ENCODE measurements at regions not wholly inside any gene's neighbourhood (a gene's known extent, or its start where the extent isn't known, plus 50 kb on each side); places are given as distances from the start of the nearest gene placed in this dataset.

- Histone ChIP-seq H3K4me2 (ENCODE audit: low read depth, low read length, poor library complexity, severe bottlenecking) (no peak overlapping the region), H3K27me3 (ENCODE audit: low read length) (no peaks in the 10 kb centered on the region), H3K9me3 (ENCODE audit: low read length) (peaks cover 18% of the 10 kb centered on the region), H3K4me3 (ENCODE audit: low read length) (no peak overlapping the region), H3K4me1 (ENCODE audit: low read length) (no peaks in the 10 kb centered on the region), H3K9me2 (replicated peaks; ENCODE audit: insufficient read depth, low read length) (no peaks in the 10 kb centered on the region; the same call in 1 of the 2 replicates), H3K79me2 (ENCODE audit: low read length) (no peaks in the 10 kb centered on the region), H4K20me1 (ENCODE audit: insufficient read depth, low read depth, low read length) (no peaks in the 10 kb centered on the region), H3K36me3 (ENCODE audit: insufficient read depth, low read length) (no peaks in the 10 kb centered on the region), H2AFZ (ENCODE audit: low read length) (no peak overlapping the region), H3K27ac (ENCODE audit: low read length) (no peak overlapping the region), H3K9ac (ENCODE audit: low read length) (no peak overlapping the region)
- no peak for DNase-seq
Observed at GRCh38 chr13:105232439-105232838, 1303.0 kb downstream of the EFNB2 start.

- Histone ChIP-seq H3K9me2 (replicated peaks; ENCODE audit: insufficient read depth, low read length) (no peaks in the 10 kb centered on the region; the same call in 1 of the 2 replicates), H3K4me1 (ENCODE audit: low read length) (no peaks in the 10 kb centered on the region), H3K27ac (ENCODE audit: low read length) (no peak overlapping the region), H3K9ac (ENCODE audit: low read length) (no peak overlapping the region), H3K36me3 (ENCODE audit: insufficient read depth, low read length) (no peaks in the 10 kb centered on the region), H2AFZ (ENCODE audit: low read length) (no peak overlapping the region), H4K20me1 (ENCODE audit: insufficient read depth, low read depth, low read length) (no peaks in the 10 kb centered on the region), H3K4me2 (ENCODE audit: low read depth, low read length, poor library complexity, severe bottlenecking) (no peak overlapping the region), H3K9me3 (ENCODE audit: low read length) (peaks cover 15% of the 10 kb centered on the region), H3K4me3 (ENCODE audit: low read length) (no peak overlapping the region), H3K27me3 (ENCODE audit: low read length) (no peaks in the 10 kb centered on the region), H3K79me2 (ENCODE audit: low read length) (no peaks in the 10 kb centered on the region)
- no peak for DNase-seq
Observed at GRCh38 chr13:105232006-105232405, 1303.5 kb downstream of the EFNB2 start.

- DNase-seq = no peak
- no peak overlapping the region for H2AFZ ChIP-seq (ENCODE audit: low read length)
- no peaks in the 10 kb centered on the region for H3K79me2 ChIP-seq (ENCODE audit: low read length)
- H3K27me3 ChIP-seq (ENCODE audit: low read length) = no peaks in the 10 kb centered on the region
- H3K36me3 ChIP-seq (ENCODE audit: insufficient read depth, low read length) = no peaks in the 10 kb centered on the region
- H3K27ac ChIP-seq (ENCODE audit: low read length) = no peak overlapping the region
- H3K4me1 ChIP-seq (ENCODE audit: low read length) = no peaks in the 10 kb centered on the region
- H3K4me2 ChIP-seq (ENCODE audit: low read depth, low read length, poor library complexity, severe bottlenecking) = no peak overlapping the region
- no peaks in the 10 kb centered on the region; the same call in 1 of the 2 replicates for H3K9me2 ChIP-seq (replicated peaks; ENCODE audit: insufficient read depth, low read length)
- H3K9me3 ChIP-seq (ENCODE audit: low read length) = peaks cover 20% of the 10 kb centered on the region; the same call in 1 of the 2 replicates
- H3K9ac ChIP-seq (ENCODE audit: low read length) = no peak overlapping the region
- no peaks in the 10 kb centered on the region for H4K20me1 ChIP-seq (ENCODE audit: insufficient read depth, low read depth, low read length)
- H3K4me3 ChIP-seq (ENCODE audit: low read length) = no peak overlapping the region
Observed at GRCh38 chr13:105231579-105231978, 1303.9 kb downstream of the EFNB2 start.

- Histone ChIP-seq H3K79me2 (ENCODE audit: low read length) (no peaks in the 10 kb centered on the region), H3K4me1 (ENCODE audit: low read length) (no peaks in the 10 kb centered on the region), H4K20me1 (ENCODE audit: insufficient read depth, low read depth, low read length) (no peaks in the 10 kb centered on the region), H3K27me3 (ENCODE audit: low read length) (no peaks in the 10 kb centered on the region), H3K36me3 (ENCODE audit: insufficient read depth, low read length) (no peaks in the 10 kb centered on the region), H3K9me2 (replicated peaks; ENCODE audit: insufficient read depth, low read length) (no peaks in the 10 kb centered on the region), H3K9me3 (ENCODE audit: low read length) (peaks cover 21% of the 10 kb centered on the region; the same call in 1 of the 2 replicates), H3K4me2 (ENCODE audit: low read depth, low read length, poor library complexity, severe bottlenecking) (no peak overlapping the region), H3K4me3 (ENCODE audit: low read length) (no peak overlapping the region), H3K27ac (ENCODE audit: low read length) (no peak overlapping the region), H3K9ac (ENCODE audit: low read length) (no peak overlapping the region), H2AFZ (ENCODE audit: low read length) (no peak overlapping the region)
- no peak for DNase-seq
Observed at GRCh38 chr13:105220881-105221280, 1314.6 kb downstream of the EFNB2 start.

- no peaks in the 10 kb centered on the region for H3K27me3 ChIP-seq (ENCODE audit: low read length)
- no peaks in the 10 kb centered on the region for H3K9me2 ChIP-seq (replicated peaks; ENCODE audit: insufficient read depth, low read length)
- H3K27ac ChIP-seq (ENCODE audit: low read length) = no peak overlapping the region
- no peaks in the 10 kb centered on the region for H3K79me2 ChIP-seq (ENCODE audit: low read length)
- no peak overlapping the region for H2AFZ ChIP-seq (ENCODE audit: low read length)
- H3K4me2 ChIP-seq (ENCODE audit: low read depth, low read length, poor library complexity, severe bottlenecking) = no peak overlapping the region
- peaks cover 20% of the 10 kb centered on the region for H3K9me3 ChIP-seq (ENCODE audit: low read length)
- no peaks in the 10 kb centered on the region for H3K36me3 ChIP-seq (ENCODE audit: insufficient read depth, low read length)
- no peak overlapping the region for H3K4me3 ChIP-seq (ENCODE audit: low read length)
- no peaks in the 10 kb centered on the region for H4K20me1 ChIP-seq (ENCODE audit: insufficient read depth, low read depth, low read length)
- H3K4me1 ChIP-seq (ENCODE audit: low read length) = no peaks in the 10 kb centered on the region
- DNase-seq = no peak
- H3K9ac ChIP-seq (ENCODE audit: low read length) = no peak overlapping the region
Observed at GRCh38 chr13:105220063-105220462, 1315.4 kb downstream of the EFNB2 start.

- peaks cover 16% of the 10 kb centered on the region for H3K9me3 ChIP-seq (ENCODE audit: low read length)
- H3K4me2 ChIP-seq (ENCODE audit: low read depth, low read length, poor library complexity, severe bottlenecking) = no peak overlapping the region
- no peak overlapping the region for H3K27ac ChIP-seq (ENCODE audit: low read length)
- H3K27me3 ChIP-seq (ENCODE audit: low read length) = no peaks in the 10 kb centered on the region
- no peak overlapping the region for H2AFZ ChIP-seq (ENCODE audit: low read length)
- no peaks in the 10 kb centered on the region for H3K79me2 ChIP-seq (ENCODE audit: low read length)
- no peaks in the 10 kb centered on the region for H3K9me2 ChIP-seq (replicated peaks; ENCODE audit: insufficient read depth, low read length)
- no peak overlapping the region for H3K9ac ChIP-seq (ENCODE audit: low read length)
- no peaks in the 10 kb centered on the region for H3K36me3 ChIP-seq (ENCODE audit: insufficient read depth, low read length)
- no peaks in the 10 kb centered on the region for H4K20me1 ChIP-seq (ENCODE audit: insufficient read depth, low read depth, low read length)
- H3K4me1 ChIP-seq (ENCODE audit: low read length) = no peaks in the 10 kb centered on the region
- no peak overlapping the region for H3K4me3 ChIP-seq (ENCODE audit: low read length)
- DNase-seq = no peak
Observed at GRCh38 chr13:105219651-105220050, 1315.8 kb downstream of the EFNB2 start.

- Histone ChIP-seq H3K4me1 (ENCODE audit: low read length) (no peaks in the 10 kb centered on the region), H4K20me1 (ENCODE audit: insufficient read depth, low read depth, low read length) (no peaks in the 10 kb centered on the region), H3K27me3 (ENCODE audit: low read length) (no peaks in the 10 kb centered on the region), H3K27ac (ENCODE audit: low read length) (no peak overlapping the region), H3K9ac (ENCODE audit: low read length) (no peak overlapping the region), H3K9me3 (ENCODE audit: low read length) (peaks cover 12% of the 10 kb centered on the region), H3K4me2 (ENCODE audit: low read depth, low read length, poor library complexity, severe bottlenecking) (no peak overlapping the region), H3K36me3 (ENCODE audit: insufficient read depth, low read length) (no peaks in the 10 kb centered on the region), H2AFZ (ENCODE audit: low read length) (no peak overlapping the region), H3K79me2 (ENCODE audit: low read length) (no peaks in the 10 kb centered on the region), H3K4me3 (ENCODE audit: low read length) (no peak overlapping the region), H3K9me2 (replicated peaks; ENCODE audit: insufficient read depth, low read length) (no peaks in the 10 kb centered on the region)
- DNase-seq = no peak
Observed at GRCh38 chr13:105213512-105213911, 1322.0 kb downstream of the EFNB2 start.

- no peaks in the 10 kb centered on the region for H4K20me1 ChIP-seq (ENCODE audit: insufficient read depth, low read depth, low read length)
- no peaks in the 10 kb centered on the region for H3K79me2 ChIP-seq (ENCODE audit: low read length)
Observed at GRCh38 chr13:105207572-105208293, 1327.7 kb downstream of the EFNB2 start.

More at GRCh38 chr13:105207572-105208293, 1327.7 kb downstream of the EFNB2 start:
- Histone ChIP-seq H3K4me3 (ENCODE audit: low read length) (no peak overlapping the region), H3K4me1 (ENCODE audit: low read length) (no peaks in the 10 kb centered on the region), H3K9ac (ENCODE audit: low read length) (no peak overlapping the region), H2AFZ (ENCODE audit: low read length) (no peak overlapping the region), H3K36me3 (ENCODE audit: insufficient read depth, low read length) (no peaks in the 10 kb centered on the region), H3K9me3 (ENCODE audit: low read length) (peaks cover 13% of the 10 kb centered on the region), H3K9me2 (replicated peaks; ENCODE audit: insufficient read depth, low read length) (no peaks in the 10 kb centered on the region), H3K4me2 (ENCODE audit: low read depth, low read length, poor library complexity, severe bottlenecking) (no peak overlapping the region), H3K27ac (ENCODE audit: low read length) (no peak overlapping the region), H3K27me3 (ENCODE audit: low read length) (no peaks in the 10 kb centered on the region)
- no peak for DNase-seq
